Renal cortex interstitium (tissue), 11 donors: ENCODE measurements at regions not wholly inside any gene's neighbourhood (a gene's known extent, or its start where the extent isn't known, plus 50 kb on each side); places are given as distances from the start of the nearest gene placed in this dataset.
"Not testable (repeated sequence)": the region's sequence is repeated elsewhere in the genome, so short reads cannot be mapped to it uniquely, and the experiment has no call there.

Experiments
- DNase-seq, 11 donors: peaks; one replicate each; pipeline ENCODE4 v3.0.0-alpha.2; 2013; ENCODE audit warnings: low read depth in 9 of 11, low spot score in 4 of 11; ENCODE audit errors: extremely low read depth in 1 of 11

- DNase-seq, result not testable (repeated sequence)
Observed at GRCh38 chr2:89170506-89171173, 479.2 kb downstream of the RPIA start.

- DNase-seq, result not testable (repeated sequence)
Observed at GRCh38 chr2:89171174-89171519, 479.7 kb downstream of the RPIA start.

- DNase-seq, result not testable (repeated sequence)
Observed at GRCh38 chr2:89177004-89177403, 485.5 kb downstream of the RPIA start.

GRCh38 chr2:89182221-89182620, 490.7 kb downstream of the RPIA start:
- DNase-seq, result not testable (repeated sequence)

- DNase-seq, result not testable (repeated sequence)
Observed at GRCh38 chr2:89184746-89185145, 493.3 kb downstream of the RPIA start.

- not testable (repeated sequence) for DNase-seq
Observed at GRCh38 chr2:89195636-89196251, 504.3 kb downstream of the RPIA start.

GRCh38 chr2:89196719-89197118, 505.2 kb downstream of the RPIA start:
- not testable (repeated sequence) for DNase-seq

- DNase-seq, result not testable (repeated sequence)
Observed at GRCh38 chr2:89198026-89198425, 506.6 kb downstream of the RPIA start.

- DNase-seq, result not testable (repeated sequence)
Observed at GRCh38 chr2:89199453-89200246, 508.2 kb downstream of the RPIA start.

GRCh38 chr2:89200247-89200527, 508.7 kb downstream of the RPIA start:
- not testable (repeated sequence) for DNase-seq

- DNase-seq, result not testable (repeated sequence)
Observed at GRCh38 chr2:89202518-89202917, 511.0 kb downstream of the RPIA start.

- DNase-seq, result peak in 6 of 11 donors; percentile 0 to 4 (median 2)
Observed at GRCh38 chr2:89205153-89205552, 513.7 kb downstream of the RPIA start.

- not testable (repeated sequence) for DNase-seq
Observed at GRCh38 chr2:89208144-89208932, 516.9 kb downstream of the RPIA start.

- DNase-seq, result not testable (repeated sequence)
Observed at GRCh38 chr2:89213151-89213550, 521.7 kb downstream of the RPIA start.

- not testable (repeated sequence) for DNase-seq
Observed at GRCh38 chr2:89213811-89214210, 522.3 kb downstream of the RPIA start.

GRCh38 chr2:89221474-89221873, 530.0 kb downstream of the RPIA start:
- not testable (repeated sequence) for DNase-seq

GRCh38 chr2:89222063-89222732, 530.7 kb downstream of the RPIA start:
- DNase-seq, result not testable (repeated sequence)

GRCh38 chr2:89224803-89225202, 533.3 kb downstream of the RPIA start:
- not testable (repeated sequence) for DNase-seq

GRCh38 chr2:89229979-89230378, 538.5 kb downstream of the RPIA start:
- DNase-seq, result not testable (repeated sequence)
